Spleen (tissue), 7 donors: ENCODE measurements at regions not wholly inside any gene's neighbourhood (a gene's known extent, or its start where the extent isn't known, plus 50 kb on each side); places are given as distances from the start of the nearest gene placed in this dataset.

Experiments used
- POLR2A ChIP-seq, 3 donors: fragments of 450-650 bp; IDR thresholded peaks; one replicate each; pipeline ENCODE4 v1.5.1; 2017; ENCODE audit warnings: antibody characterized with exemption in 3 of 3, mild to moderate bottlenecking in 1 of 3
- TF ChIP-seq, protein P1 (sequence below), 11 experiments: fragments of 200-600 bp in 7 of 11; fragments of 450-650 bp in 4 of 11; sonication (generic) in 4 of 11; IDR thresholded peaks in 8 of 11; conservative IDR thresholded peaks in 3 of 11; 1 replicate in 7 of 11; 2 replicates in 4 of 11; pipeline versions ENCODE4 v1.4.0 to v1.8.0; 2016 to 2021; ENCODE audit warnings: antibody characterized with exemption in 11 of 11, inconsistent platforms in 4 of 11, mild to moderate bottlenecking in 1 of 11
- donor health status: DM: no; HTN: no; CAD: no; lungs with moderate emphysema.
- donor health status: DM: no; HTN: no; CAD: no.
- donor health status: DM: no; HTN: no; CAD: no.

DNA sequence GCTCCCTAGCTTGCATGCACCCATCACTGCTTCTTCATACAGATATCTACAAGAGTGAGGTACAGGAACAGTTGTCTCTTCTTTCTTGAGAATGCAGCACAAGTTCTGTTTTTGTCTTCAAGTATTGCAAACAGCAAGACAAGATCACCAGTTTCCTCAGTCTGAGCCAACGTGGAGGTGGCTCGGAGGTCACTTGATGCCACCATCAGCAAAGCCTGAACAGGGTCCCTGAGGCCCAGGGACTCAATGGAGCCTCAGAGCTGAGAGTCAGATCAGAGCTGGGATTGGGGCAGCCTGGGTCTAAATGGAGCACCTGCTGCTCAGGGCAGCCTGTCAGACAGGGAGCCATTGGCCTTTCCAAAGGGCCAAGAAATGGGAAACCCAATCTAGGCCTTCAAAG, 290.7 kb upstream of the ID2 start:
- TF ChIP-seq, protein P1, sequence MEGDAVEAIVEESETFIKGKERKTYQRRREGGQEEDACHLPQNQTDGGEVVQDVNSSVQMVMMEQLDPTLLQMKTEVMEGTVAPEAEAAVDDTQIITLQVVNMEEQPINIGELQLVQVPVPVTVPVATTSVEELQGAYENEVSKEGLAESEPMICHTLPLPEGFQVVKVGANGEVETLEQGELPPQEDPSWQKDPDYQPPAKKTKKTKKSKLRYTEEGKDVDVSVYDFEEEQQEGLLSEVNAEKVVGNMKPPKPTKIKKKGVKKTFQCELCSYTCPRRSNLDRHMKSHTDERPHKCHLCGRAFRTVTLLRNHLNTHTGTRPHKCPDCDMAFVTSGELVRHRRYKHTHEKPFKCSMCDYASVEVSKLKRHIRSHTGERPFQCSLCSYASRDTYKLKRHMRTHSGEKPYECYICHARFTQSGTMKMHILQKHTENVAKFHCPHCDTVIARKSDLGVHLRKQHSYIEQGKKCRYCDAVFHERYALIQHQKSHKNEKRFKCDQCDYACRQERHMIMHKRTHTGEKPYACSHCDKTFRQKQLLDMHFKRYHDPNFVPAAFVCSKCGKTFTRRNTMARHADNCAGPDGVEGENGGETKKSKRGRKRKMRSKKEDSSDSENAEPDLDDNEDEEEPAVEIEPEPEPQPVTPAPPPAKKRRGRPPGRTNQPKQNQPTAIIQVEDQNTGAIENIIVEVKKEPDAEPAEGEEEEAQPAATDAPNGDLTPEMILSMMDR (IDR thresholded peaks at IDR 0.05 in 8 of 11, conservative IDR thresholded peaks at IDR 0.05 in 3 of 11) = no peak
- TF ChIP-seq POLR2A (IDR thresholded peaks at IDR 0.05) = no peak
